Stomach smooth muscle (tissue), 2 donors: ENCODE measurements at regions not wholly inside any gene's neighbourhood (a gene's known extent, or its start where the extent isn't known, plus 50 kb on each side); places are given as distances from the start of the nearest gene placed in this dataset.

Source experiments
- H3K27ac ChIP-seq: one replicate; pipeline ENCODE4 v1.7.0; 2013; ENCODE audit warnings: mild to moderate bottlenecking, low read length, inconsistent platforms
- H3K27me3 ChIP-seq, 2 donors: one replicate each; pipeline ENCODE4 v1.7.0; 2013; ENCODE audit warnings: low read length in 2 of 2; ENCODE audit not compliant: insufficient read depth in 2 of 2, control insufficient read depth in 1 of 2
- H3K36me3 ChIP-seq, 2 donors: one replicate each; pipeline ENCODE4 v1.7.0; 2013; ENCODE audit warnings: low read length in 2 of 2; ENCODE audit not compliant: control insufficient read depth in 2 of 2, insufficient read depth in 2 of 2
- H3K4me1 ChIP-seq: one replicate; pipeline ENCODE4 v1.7.0; 2013; ENCODE audit warnings: low read length; ENCODE audit not compliant: control insufficient read depth, insufficient read depth
- H3K4me3 ChIP-seq, 2 donors: one replicate each; pipeline ENCODE4 v1.7.0; 2013; ENCODE audit warnings: low read length in 2 of 2
- H3K9ac ChIP-seq, 2 donors: one replicate each; pipeline ENCODE4 v1.7.0; 2013; ENCODE audit warnings: low read length in 2 of 2, mild to moderate bottlenecking in 1 of 2
- H3K9me3 ChIP-seq, 2 donors: one replicate each; pipeline ENCODE4 v1.7.0; 2013; ENCODE audit warnings: low read length in 2 of 2; ENCODE audit not compliant: control insufficient read depth in 2 of 2
- donor health status: healthy.
- donor health status: Pancreatic carcinoma.

- no peak overlapping the region for H3K9ac ChIP-seq
- H3K36me3 ChIP-seq = no peaks in the 10 kb centered on the region
- H3K27ac ChIP-seq = no peak overlapping the region
- no peaks in the 10 kb centered on the region for H3K9me3 ChIP-seq
- H3K4me3 ChIP-seq = no peak overlapping the region
- H3K4me1 ChIP-seq = no peaks in the 10 kb centered on the region
- no peaks in the 10 kb centered on the region for H3K27me3 ChIP-seq
Observed at GRCh38 chr6:144647971-144648651, 363.0 kb downstream of the UTRN start.

- H3K4me3 ChIP-seq = no peak overlapping the region
- H3K9me3 ChIP-seq = no peaks in the 10 kb centered on the region
- no peaks in the 10 kb centered on the region for H3K27me3 ChIP-seq
- no peaks in the 10 kb centered on the region for H3K36me3 ChIP-seq
- H3K27ac ChIP-seq = no peak overlapping the region
- no peaks in the 10 kb centered on the region for H3K4me1 ChIP-seq
- no peak overlapping the region for H3K9ac ChIP-seq
Observed at GRCh38 chr6:144649085-144649484, 363.9 kb downstream of the UTRN start.

- Histone ChIP-seq H3K4me1 (no peaks in the 10 kb centered on the region), H3K4me3 (no peak overlapping the region), H3K9me3 (no peaks in the 10 kb centered on the region), H3K27me3 (no peaks in the 10 kb centered on the region), H3K27ac (no peak overlapping the region), H3K9ac (no peak overlapping the region), H3K36me3 (no peaks in the 10 kb centered on the region)
Observed at GRCh38 chr6:144651234-144651633, 366.1 kb downstream of the UTRN start.

GRCh38 chr6:144652292-144652891 lies 367.3 kb downstream of the UTRN start:
- Histone ChIP-seq H3K9me3 (no peaks in the 10 kb centered on the region), H3K36me3 (no peaks in the 10 kb centered on the region), H3K4me3 (no peak overlapping the region), H3K4me1 (no peaks in the 10 kb centered on the region), H3K9ac (no peak overlapping the region), H3K27ac (no peak overlapping the region), H3K27me3 (no peaks in the 10 kb centered on the region)

GRCh38 chr6:144653885-144654505 lies 368.9 kb downstream of the UTRN start:
- H3K9ac ChIP-seq = no peak overlapping the region
- H3K9me3 ChIP-seq = no peaks in the 10 kb centered on the region
- H3K4me1 ChIP-seq = no peaks in the 10 kb centered on the region
- no peak overlapping the region for H3K27ac ChIP-seq
- no peaks in the 10 kb centered on the region for H3K36me3 ChIP-seq
- H3K27me3 ChIP-seq = no peaks in the 10 kb centered on the region
- no peak overlapping the region for H3K4me3 ChIP-seq

- H3K9ac ChIP-seq = no peak overlapping the region
- no peaks in the 10 kb centered on the region for H3K27me3 ChIP-seq
- peaks cover 5% of the 10 kb centered on the region for H3K4me1 ChIP-seq
- no peaks in the 10 kb centered on the region for H3K36me3 ChIP-seq
- no peak overlapping the region for H3K4me3 ChIP-seq
- no peak overlapping the region for H3K27ac ChIP-seq
- H3K9me3 ChIP-seq = no peaks in the 10 kb centered on the region
Observed at GRCh38 chr6:144654506-144654905, 369.4 kb downstream of the UTRN start.

GRCh38 chr6:144655376-144655775 lies 370.2 kb downstream of the UTRN start:
- no peak overlapping the region for H3K4me3 ChIP-seq
- H3K27ac ChIP-seq = no peak overlapping the region
- H3K36me3 ChIP-seq = no peaks in the 10 kb centered on the region
- H3K4me1 ChIP-seq = peaks cover 6% of the 10 kb centered on the region
- H3K27me3 ChIP-seq = no peaks in the 10 kb centered on the region
- no peaks in the 10 kb centered on the region for H3K9me3 ChIP-seq
- H3K9ac ChIP-seq = no peak overlapping the region

GRCh38 chr6:144657691-144658090 lies 372.6 kb downstream of the UTRN start:
- no peak overlapping the region for H3K4me3 ChIP-seq
- H3K4me1 ChIP-seq = peaks cover 6% of the 10 kb centered on the region
- no peaks in the 10 kb centered on the region for H3K27me3 ChIP-seq
- H3K9ac ChIP-seq = no peak overlapping the region
- no peaks in the 10 kb centered on the region for H3K9me3 ChIP-seq
- no peaks in the 10 kb centered on the region for H3K36me3 ChIP-seq
- no peak overlapping the region for H3K27ac ChIP-seq

GRCh38 chr6:144659202-144660182 lies 374.4 kb downstream of the UTRN start:
- no peaks in the 10 kb centered on the region for H3K9me3 ChIP-seq
- H3K4me3 ChIP-seq = no peak overlapping the region
- H3K27me3 ChIP-seq = no peaks in the 10 kb centered on the region
- no peak overlapping the region for H3K27ac ChIP-seq
- H3K9ac ChIP-seq = no peak overlapping the region
- H3K4me1 ChIP-seq = peaks cover 6% of the 10 kb centered on the region
- H3K36me3 ChIP-seq = no peaks in the 10 kb centered on the region

- Histone ChIP-seq H3K27me3 (no peaks in the 10 kb centered on the region), H3K9ac (no peak overlapping the region), H3K9me3 (no peaks in the 10 kb centered on the region), H3K4me1 (peaks cover 6% of the 10 kb centered on the region), H3K27ac (no peak overlapping the region), H3K36me3 (no peaks in the 10 kb centered on the region), H3K4me3 (no peak overlapping the region)
Observed at GRCh38 chr6:144660561-144661115, 375.5 kb downstream of the UTRN start.
